ENCODE measurements at regions not wholly inside any gene's neighbourhood (a gene's known extent, or its start where the extent isn't known, plus 50 kb on each side); places are given as distances from the start of the nearest gene placed in this dataset.
"Not testable (repeated sequence)": the region's sequence is repeated elsewhere in the genome, so short reads cannot be mapped to it uniquely, and the experiment has no call there.

- DNase-seq (ENCODE audit: low read depth in 3 of 3): no peak
Observed at GRCh38 chr12:125983784-125984500, 918.7 kb downstream of the AACS start.

- no peak for DNase-seq (ENCODE audit: low read depth in 3 of 3)
Observed at GRCh38 chr12:125988545-125988944, 923.3 kb downstream of the AACS start.

- DNase-seq (ENCODE audit: low read depth in 3 of 3): no peak
Observed at GRCh38 chr12:125989696-125990095, 924.5 kb downstream of the AACS start.

- no peak for DNase-seq (ENCODE audit: low read depth in 3 of 3)
Observed at GRCh38 chr12:125996443-125996842, 931.2 kb downstream of the AACS start.

GRCh38 chr12:125999628-126000027, 934.4 kb downstream of the AACS start:
- no peak for DNase-seq (ENCODE audit: low read depth in 3 of 3)

- DNase-seq (ENCODE audit: low read depth in 3 of 3): no peak
Observed at GRCh38 chr12:126019385-126019784, 954.1 kb downstream of the AACS start.

- DNase-seq (ENCODE audit: low read depth in 3 of 3): no peak
Observed at GRCh38 chr12:126021675-126022074, 956.4 kb downstream of the AACS start.

GRCh38 chr12:126027825-126028224, 962.6 kb downstream of the AACS start:
- DNase-seq (ENCODE audit: low read depth in 3 of 3): no peak

- no peak for DNase-seq (ENCODE audit: low read depth in 3 of 3)
Observed at GRCh38 chr12:126030573-126030972, 965.3 kb downstream of the AACS start.

- no peak for DNase-seq (ENCODE audit: low read depth in 3 of 3)
Observed at GRCh38 chr12:126033751-126034150, 968.5 kb downstream of the AACS start.

- DNase-seq (ENCODE audit: low read depth in 3 of 3): no peak
Observed at GRCh38 chr12:126036348-126036747, 971.1 kb downstream of the AACS start.

GRCh38 chr12:126038434-126038833, 973.2 kb downstream of the AACS start:
- DNase-seq (ENCODE audit: low read depth in 3 of 3): no peak

- no peak for DNase-seq (ENCODE audit: low read depth in 3 of 3)
Observed at GRCh38 chr12:126040307-126040706, 975.1 kb downstream of the AACS start.

- no peak for DNase-seq (ENCODE audit: low read depth in 3 of 3)
Observed at GRCh38 chr12:126042286-126042685, 977.1 kb downstream of the AACS start.

- DNase-seq (ENCODE audit: low read depth in 3 of 3): not testable (repeated sequence)
Observed at GRCh38 chr12:126049501-126049900, 984.3 kb downstream of the AACS start.

- no peak for DNase-seq (ENCODE audit: low read depth in 3 of 3)
Observed at GRCh38 chr12:126051611-126052107, 986.4 kb downstream of the AACS start.

GRCh38 chr12:126055521-126055920, 990.3 kb downstream of the AACS start:
- no peak for DNase-seq (ENCODE audit: low read depth in 3 of 3)

- DNase-seq (ENCODE audit: low read depth in 3 of 3): no peak
Observed at GRCh38 chr12:126061777-126062176, 996.5 kb downstream of the AACS start.

- DNase-seq (ENCODE audit: low read depth in 3 of 3): no peak
Observed at GRCh38 chr12:126064028-126064427, 998.8 kb downstream of the AACS start.

GRCh38 chr12:126067626-126068329, 1002.5 kb downstream of the AACS start:
- DNase-seq (ENCODE audit: low read depth in 3 of 3): no peak

GRCh38 chr12:126069549-126070165, 1004.4 kb downstream of the AACS start:
- DNase-seq (ENCODE audit: low read depth in 3 of 3): peak in 2 of 3 experiments; percentile 5 to 45

- DNase-seq (ENCODE audit: low read depth in 3 of 3): no peak
Observed at GRCh38 chr12:126076515-126076914, 1011.3 kb downstream of the AACS start.

GRCh38 chr12:126083926-126084325, 1018.7 kb downstream of the AACS start:
- no peak for DNase-seq (ENCODE audit: low read depth in 3 of 3)
